ENCODE measurements at regions not wholly inside any gene's neighbourhood (a gene's known extent, or its start where the extent isn't known, plus 50 kb on each side); places are given as distances from the start of the nearest gene placed in this dataset.
"Not testable (repeated sequence)": the region's sequence is repeated elsewhere in the genome, so short reads cannot be mapped to it uniquely, and the experiment has no call there.

DNA sequence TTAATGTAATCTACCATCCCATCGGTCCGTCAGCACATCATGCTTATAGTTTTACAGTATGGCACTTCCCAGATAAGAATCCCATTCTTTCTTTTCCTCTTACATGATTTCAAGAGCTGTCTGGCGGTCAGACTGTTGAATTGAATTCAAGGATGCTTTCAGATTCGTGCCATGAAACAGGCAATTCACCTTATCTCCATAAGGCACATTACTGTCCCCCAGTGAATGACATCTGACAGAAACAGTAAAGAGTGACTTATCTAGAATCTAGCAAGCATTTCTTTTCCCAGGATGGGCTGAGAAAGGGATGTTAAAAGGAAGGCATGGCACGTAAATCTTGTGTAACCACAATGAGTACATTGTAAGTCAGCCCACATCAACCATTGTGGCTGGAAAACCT lies 61.1 kb upstream of the SEM1 start:
- Histone ChIP-seq H3K4me1 (ENCODE audit: insufficient read depth, insufficient read length) (no peaks in the 10 kb centered on the region), H3K36me3 (ENCODE audit: insufficient read depth, insufficient read length, low read length) (no peaks in the 10 kb centered on the region), H3K4me3 (ENCODE audit: insufficient read length, low read depth) (no peak overlapping the region), H3K9ac (ENCODE audit: insufficient read length, low read depth) (no peak overlapping the region), H3K9me3 (ENCODE audit: insufficient read depth, low read length) (no peaks in the 10 kb centered on the region), H3K27me3 (ENCODE audit: insufficient read depth, insufficient read length) (no peaks in the 10 kb centered on the region)
- no peak for DNase-seq (ENCODE audit: low read depth, low spot score)
- no peak for TF ChIP-seq YY1 (IDR thresholded peaks at IDR 0.05; ENCODE audit: insufficient read depth, insufficient read length)
- TF ChIP-seq ZNF274 (IDR thresholded peaks at IDR 0.05; ENCODE audit: low read depth, low read length) = no peak
- no peak for TF ChIP-seq SUZ12 (IDR thresholded peaks at IDR 0.05; ENCODE audit: extremely low read depth, insufficient read depth, insufficient read length)

DNA sequence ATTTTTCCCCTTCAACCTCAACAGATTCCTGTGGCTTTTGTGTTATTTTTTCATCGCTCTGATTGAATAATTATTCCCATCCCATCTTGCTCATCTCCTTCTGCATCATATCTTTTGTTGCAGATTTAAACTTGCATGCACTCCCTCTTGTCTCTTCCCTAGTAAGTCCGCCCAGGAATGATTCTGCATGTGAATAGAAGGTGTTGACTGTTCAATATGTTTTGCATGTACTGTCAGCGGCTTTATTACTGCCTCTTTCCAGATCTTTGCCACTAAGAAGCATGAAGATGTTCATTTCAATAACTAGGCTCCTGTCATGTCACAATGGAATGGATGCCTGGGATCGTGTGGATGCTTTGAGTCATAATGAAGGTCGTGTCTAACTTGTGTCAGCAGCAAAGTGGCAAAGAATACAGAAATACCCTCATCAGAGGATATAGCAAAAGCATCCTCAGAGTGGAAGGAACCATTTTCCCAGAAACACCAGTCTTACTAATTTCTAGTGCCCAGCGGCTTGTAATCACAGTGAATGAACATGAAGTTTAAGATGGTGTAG lies 62.6 kb upstream of the SEM1 start:
- H3K4me3 ChIP-seq (ENCODE audit: insufficient read length, low read depth) = no peak overlapping the region
- no peak for DNase-seq (ENCODE audit: low read depth, low spot score)
- no peaks in the 10 kb centered on the region for H3K27me3 ChIP-seq (ENCODE audit: insufficient read depth, insufficient read length)
- no peak overlapping the region for H3K9ac ChIP-seq (ENCODE audit: insufficient read length, low read depth)
- no peaks in the 10 kb centered on the region for H3K36me3 ChIP-seq (ENCODE audit: insufficient read depth, insufficient read length, low read length)
- no peaks in the 10 kb centered on the region for H3K9me3 ChIP-seq (ENCODE audit: insufficient read depth, low read length)
- H3K4me1 ChIP-seq (ENCODE audit: insufficient read depth, insufficient read length) = no peaks in the 10 kb centered on the region
- no peak for TF ChIP-seq SUZ12 (IDR thresholded peaks at IDR 0.05; ENCODE audit: extremely low read depth, insufficient read depth, insufficient read length)
- no peak for TF ChIP-seq ZNF274 (IDR thresholded peaks at IDR 0.05; ENCODE audit: low read depth, low read length)
- no peak for TF ChIP-seq YY1 (IDR thresholded peaks at IDR 0.05; ENCODE audit: insufficient read depth, insufficient read length)

DNA sequence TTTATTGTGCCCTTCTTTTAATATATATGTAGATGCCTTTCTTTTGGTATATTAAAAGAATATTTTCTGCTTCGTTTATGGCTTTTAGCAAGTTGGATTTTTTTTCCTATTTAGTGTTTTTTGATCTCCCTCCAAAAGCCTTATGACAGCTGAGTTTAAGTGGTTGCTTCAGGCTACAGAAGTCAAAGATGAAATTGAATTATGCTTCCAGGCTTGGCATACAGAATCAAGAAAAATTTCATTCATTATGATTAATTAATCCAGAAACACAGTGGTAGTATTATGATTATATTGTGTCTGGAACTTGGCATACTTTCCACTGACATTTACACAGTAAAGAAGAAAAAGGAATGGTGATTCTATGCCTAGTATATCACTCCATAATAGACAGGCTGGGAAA lies 63.8 kb upstream of the SEM1 start:
- TF ChIP-seq ZNF274 (IDR thresholded peaks at IDR 0.05; ENCODE audit: low read depth, low read length) = no peak
- Histone ChIP-seq H3K27me3 (ENCODE audit: insufficient read depth, insufficient read length) (no peaks in the 10 kb centered on the region), H3K36me3 (ENCODE audit: insufficient read depth, insufficient read length, low read length) (no peaks in the 10 kb centered on the region), H3K9ac (ENCODE audit: insufficient read length, low read depth) (no peak overlapping the region), H3K9me3 (ENCODE audit: insufficient read depth, low read length) (no peaks in the 10 kb centered on the region), H3K4me3 (ENCODE audit: insufficient read length, low read depth) (no peak overlapping the region), H3K4me1 (ENCODE audit: insufficient read depth, insufficient read length) (no peaks in the 10 kb centered on the region)
- DNase-seq (ENCODE audit: low read depth, low spot score) = no peak

DNA sequence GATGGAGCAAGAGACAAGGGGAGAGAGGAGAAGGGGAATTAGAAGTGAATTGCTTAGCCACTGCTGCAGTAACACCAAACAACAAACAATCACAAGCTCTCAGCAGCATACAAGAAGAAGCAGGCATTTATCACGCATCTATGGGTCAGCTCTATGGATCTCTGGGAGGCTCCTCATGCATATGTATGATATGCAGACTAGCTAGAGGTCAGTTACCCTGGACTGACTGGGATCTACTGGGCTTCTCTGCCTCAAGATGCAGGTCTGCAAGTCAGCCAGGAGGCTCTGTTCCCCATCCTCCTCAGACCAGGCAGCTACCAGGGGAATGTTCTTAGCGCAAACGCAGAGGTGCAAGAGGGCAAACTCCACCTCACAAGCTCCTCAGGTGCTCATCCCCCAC lies 64.7 kb upstream of the SEM1 start:
- H3K27me3 ChIP-seq (ENCODE audit: insufficient read depth, insufficient read length) = no peaks in the 10 kb centered on the region
- TF ChIP-seq ZNF274 (IDR thresholded peaks at IDR 0.05; ENCODE audit: low read depth, low read length) (no peak), SUZ12 (IDR thresholded peaks at IDR 0.05; ENCODE audit: extremely low read depth, insufficient read depth, insufficient read length) (no peak), YY1 (IDR thresholded peaks at IDR 0.05; ENCODE audit: insufficient read depth, insufficient read length) (no peak)
- no peak overlapping the region for H3K4me3 ChIP-seq (ENCODE audit: insufficient read length, low read depth)
- DNase-seq (ENCODE audit: low read depth, low spot score) = no peak
- no peak overlapping the region for H3K9ac ChIP-seq (ENCODE audit: insufficient read length, low read depth)
- no peaks in the 10 kb centered on the region for H3K9me3 ChIP-seq (ENCODE audit: insufficient read depth, low read length)
- H3K4me1 ChIP-seq (ENCODE audit: insufficient read depth, insufficient read length) = no peaks in the 10 kb centered on the region
- H3K36me3 ChIP-seq (ENCODE audit: insufficient read depth, insufficient read length, low read length) = no peaks in the 10 kb centered on the region

DNA sequence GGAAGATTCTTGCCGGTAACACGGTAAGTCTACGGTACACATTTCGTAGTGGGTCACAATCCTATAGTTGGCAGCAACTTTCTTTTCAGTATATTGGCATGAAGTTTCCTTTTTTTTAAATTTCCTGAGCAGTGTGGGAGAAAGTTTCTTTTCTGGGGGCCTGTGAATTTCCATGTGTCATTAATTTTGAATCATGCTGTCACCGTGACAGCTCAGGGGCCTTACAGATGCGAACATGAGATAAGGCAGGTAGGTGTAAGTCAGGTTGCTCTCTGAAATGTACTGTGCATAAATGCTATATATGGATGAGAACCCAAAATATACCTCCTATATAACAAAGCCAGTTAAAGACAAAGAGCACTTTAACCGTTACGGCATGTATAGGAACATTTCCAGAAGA lies 65.4 kb upstream of the SEM1 start:
- Histone ChIP-seq H3K4me1 (ENCODE audit: insufficient read depth, insufficient read length) (no peaks in the 10 kb centered on the region), H3K27me3 (ENCODE audit: insufficient read depth, insufficient read length) (no peaks in the 10 kb centered on the region), H3K9ac (ENCODE audit: insufficient read length, low read depth) (no peak overlapping the region), H3K9me3 (ENCODE audit: insufficient read depth, low read length) (no peaks in the 10 kb centered on the region), H3K36me3 (ENCODE audit: insufficient read depth, insufficient read length, low read length) (no peaks in the 10 kb centered on the region), H3K4me3 (ENCODE audit: insufficient read length, low read depth) (no peak overlapping the region)
- no peak for DNase-seq (ENCODE audit: low read depth, low spot score)
- TF ChIP-seq ZNF274 (IDR thresholded peaks at IDR 0.05; ENCODE audit: low read depth, low read length) = no peak
- TF ChIP-seq SUZ12 (IDR thresholded peaks at IDR 0.05; ENCODE audit: extremely low read depth, insufficient read depth, insufficient read length) = no peak
- TF ChIP-seq YY1 (IDR thresholded peaks at IDR 0.05; ENCODE audit: insufficient read depth, insufficient read length) = no peak

DNA sequence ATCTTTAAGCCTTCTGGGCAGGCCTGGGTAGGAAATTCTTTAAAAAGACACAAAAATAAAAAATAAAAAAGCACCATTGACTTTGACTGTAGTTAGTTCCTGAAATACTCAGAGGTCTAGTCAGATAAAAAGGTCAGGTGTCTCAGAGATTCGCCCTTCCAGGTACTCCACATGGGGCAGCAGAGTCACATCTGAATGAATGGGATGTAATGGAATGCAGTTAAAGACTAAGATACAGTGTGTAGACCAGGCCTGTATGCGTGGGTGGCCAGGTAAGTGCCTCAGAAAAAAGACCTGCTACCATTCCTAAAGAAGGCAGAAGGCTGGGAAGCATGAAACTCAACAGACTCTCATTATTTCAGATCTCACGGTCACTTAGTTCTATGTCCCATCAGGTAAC lies 68.6 kb upstream of the SEM1 start:
- DNase-seq (ENCODE audit: low read depth, low spot score) = no peak
- no peaks in the 10 kb centered on the region for H3K27me3 ChIP-seq (ENCODE audit: insufficient read depth, insufficient read length)
- no peak for TF ChIP-seq YY1 (IDR thresholded peaks at IDR 0.05; ENCODE audit: insufficient read depth, insufficient read length)
- no peak for TF ChIP-seq SUZ12 (IDR thresholded peaks at IDR 0.05; ENCODE audit: extremely low read depth, insufficient read depth, insufficient read length)
- TF ChIP-seq ZNF274 (IDR thresholded peaks at IDR 0.05; ENCODE audit: low read depth, low read length) = no peak
- no peak overlapping the region for H3K4me3 ChIP-seq (ENCODE audit: insufficient read length, low read depth)
- H3K9ac ChIP-seq (ENCODE audit: insufficient read length, low read depth) = no peak overlapping the region
- H3K4me1 ChIP-seq (ENCODE audit: insufficient read depth, insufficient read length) = no peaks in the 10 kb centered on the region
- H3K36me3 ChIP-seq (ENCODE audit: insufficient read depth, insufficient read length, low read length) = no peaks in the 10 kb centered on the region
- 0 out of 2 replicates have a peak, but pooled peaks cover 3% of the 10 kb centered on the region for H3K9me3 ChIP-seq (ENCODE audit: insufficient read depth, low read length)

DNA sequence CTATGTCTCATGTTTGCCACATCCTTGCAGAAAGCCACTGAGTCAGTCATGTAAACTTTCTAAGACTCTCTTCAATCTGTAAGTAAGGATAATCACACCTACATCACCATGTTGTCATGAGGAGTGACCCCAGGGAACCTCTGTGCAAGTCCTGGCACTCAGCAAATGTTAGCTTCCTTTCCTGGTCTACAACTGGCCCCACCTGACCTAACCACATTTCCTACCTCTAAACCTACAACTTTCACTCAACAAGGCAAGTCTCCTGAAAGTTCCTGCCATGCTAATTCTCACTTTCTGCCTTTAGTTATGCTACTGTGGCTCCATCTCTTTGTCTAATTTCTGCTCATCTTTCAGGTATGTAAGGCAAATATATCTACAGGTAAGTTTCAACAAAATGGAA lies 72.3 kb upstream of the SEM1 start:
- Histone ChIP-seq H3K4me3 (ENCODE audit: insufficient read length, low read depth) (no peak overlapping the region), H3K9ac (ENCODE audit: insufficient read length, low read depth) (no peak overlapping the region), H3K27me3 (ENCODE audit: insufficient read depth, insufficient read length) (no peaks in the 10 kb centered on the region), H3K9me3 (ENCODE audit: insufficient read depth, low read length) (0 out of 2 replicates have a peak, but pooled peaks cover 8% of the 10 kb centered on the region), H3K4me1 (ENCODE audit: insufficient read depth, insufficient read length) (no peaks in the 10 kb centered on the region), H3K36me3 (ENCODE audit: insufficient read depth, insufficient read length, low read length) (no peaks in the 10 kb centered on the region)
- DNase-seq (ENCODE audit: low read depth, low spot score) = no peak
- TF ChIP-seq SUZ12 (IDR thresholded peaks at IDR 0.05; ENCODE audit: extremely low read depth, insufficient read depth, insufficient read length) (no peak), ZNF274 (IDR thresholded peaks at IDR 0.05; ENCODE audit: low read depth, low read length) (no peak), YY1 (IDR thresholded peaks at IDR 0.05; ENCODE audit: insufficient read depth, insufficient read length) (no peak)

DNA sequence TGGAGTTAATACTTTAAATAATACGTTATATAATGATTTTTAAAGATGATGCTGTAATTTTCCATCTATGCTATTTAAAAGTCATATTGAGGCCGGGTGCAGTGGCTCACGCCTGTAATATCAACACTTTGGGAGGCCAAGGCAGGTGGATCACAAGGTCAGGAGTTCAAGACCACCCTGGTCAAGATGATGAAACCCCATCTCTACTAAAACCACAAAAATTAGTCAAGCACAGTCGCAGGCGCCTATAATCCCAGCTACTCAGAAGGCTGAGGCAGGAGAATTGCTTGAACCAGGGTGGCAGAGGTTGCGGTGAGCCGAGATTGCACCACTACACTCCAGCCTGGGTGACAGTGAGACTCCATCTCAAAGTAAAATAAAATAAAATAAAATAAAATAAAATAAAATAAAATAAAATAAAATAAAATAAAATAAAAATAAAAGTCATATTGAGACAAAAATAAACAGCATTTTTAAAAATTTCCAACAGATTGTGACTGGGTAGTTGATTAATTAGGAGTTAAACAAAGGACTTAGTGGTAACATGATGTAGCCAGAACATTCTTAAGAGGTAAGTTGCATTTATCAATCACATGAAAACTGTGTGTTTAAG lies 73.1 kb upstream of the SEM1 start:
- H3K36me3 ChIP-seq (ENCODE audit: insufficient read depth, insufficient read length, low read length); H3K4me1 ChIP-seq (ENCODE audit: insufficient read depth, insufficient read length); DNase-seq (ENCODE audit: low read depth, low spot score); H3K9me3 ChIP-seq (ENCODE audit: insufficient read depth, low read length); H3K27me3 ChIP-seq (ENCODE audit: insufficient read depth, insufficient read length); H3K4me3 ChIP-seq (ENCODE audit: insufficient read length, low read depth); H3K9ac ChIP-seq (ENCODE audit: insufficient read length, low read depth): not testable (repeated sequence)
